ENCODE measurements at regions not wholly inside any gene's neighbourhood (a gene's known extent, or its start where the extent isn't known, plus 50 kb on each side); places are given as distances from the start of the nearest gene placed in this dataset.
A peak's percentile ranks its signal among the peaks of the same experiment; 100 is the strongest.

DNA sequence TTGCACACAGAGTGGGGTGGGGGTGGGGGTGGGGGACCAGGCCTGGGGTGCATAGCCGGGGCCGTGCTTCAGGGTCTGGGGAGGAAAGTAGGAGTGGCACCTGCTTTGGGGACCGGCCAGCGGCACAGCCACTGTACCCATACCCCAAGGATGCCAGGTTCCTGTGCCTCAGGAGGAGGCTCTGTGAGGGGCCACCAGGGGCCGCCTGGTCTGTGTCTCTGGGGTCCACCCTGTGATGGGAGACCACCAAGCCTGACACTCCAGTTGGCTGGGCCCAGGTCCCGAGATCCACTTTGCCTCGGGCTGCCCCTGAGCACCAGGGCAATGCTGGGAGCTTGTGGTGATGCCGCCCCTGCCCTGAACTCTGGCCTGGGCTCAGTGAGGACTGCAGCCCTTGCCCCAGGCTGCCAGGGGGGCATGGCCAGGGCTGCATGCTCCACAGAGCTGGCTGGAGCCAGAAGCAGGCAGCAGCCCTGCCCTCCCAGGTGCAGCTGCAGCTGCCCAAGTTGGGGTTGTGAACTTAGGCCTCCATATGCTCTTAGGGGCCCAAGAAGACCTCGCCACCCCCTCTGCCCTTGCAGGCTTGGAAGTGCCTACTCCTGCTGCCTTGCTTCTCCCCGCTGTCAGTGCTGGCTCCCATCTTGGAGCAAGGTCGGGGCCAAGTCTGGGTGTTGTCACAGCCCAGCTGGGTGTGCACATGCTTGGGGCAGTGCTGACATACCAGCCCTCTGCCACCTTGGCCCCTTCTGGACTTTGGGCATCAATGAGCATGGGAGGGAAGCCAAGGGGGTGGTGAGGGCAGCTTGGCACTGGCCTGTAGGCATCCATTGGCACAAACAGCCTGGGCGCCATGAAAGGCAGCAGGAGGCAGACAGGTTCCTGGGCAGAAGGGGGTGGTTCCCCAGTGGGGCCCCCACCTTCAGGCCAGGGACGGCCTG is 123.3 kb upstream of the THY1 start:
- WGBS = 91% methylated on average over 13 of the region's 13 CpGs
- Histone ChIP-seq H3K4me1 (ENCODE audit: control insufficient read depth, insufficient read depth, low read length) (no peaks in the 10 kb centered on the region), H3K27me3 (ENCODE audit: control insufficient read depth, insufficient read depth) (no peaks in the 10 kb centered on the region), H3K4me3 (ENCODE audit: low read length) (no peak overlapping the region), H3K27ac (ENCODE audit: low read length) (no peak overlapping the region), H3K9me3 (ENCODE audit: control insufficient read depth, low read length) (no peaks in the 10 kb centered on the region)
- intact Hi-C loops (cut with DNase I) = no loop called here
- ATAC-seq (no peak), DNase-seq (no peak)

DNA sequence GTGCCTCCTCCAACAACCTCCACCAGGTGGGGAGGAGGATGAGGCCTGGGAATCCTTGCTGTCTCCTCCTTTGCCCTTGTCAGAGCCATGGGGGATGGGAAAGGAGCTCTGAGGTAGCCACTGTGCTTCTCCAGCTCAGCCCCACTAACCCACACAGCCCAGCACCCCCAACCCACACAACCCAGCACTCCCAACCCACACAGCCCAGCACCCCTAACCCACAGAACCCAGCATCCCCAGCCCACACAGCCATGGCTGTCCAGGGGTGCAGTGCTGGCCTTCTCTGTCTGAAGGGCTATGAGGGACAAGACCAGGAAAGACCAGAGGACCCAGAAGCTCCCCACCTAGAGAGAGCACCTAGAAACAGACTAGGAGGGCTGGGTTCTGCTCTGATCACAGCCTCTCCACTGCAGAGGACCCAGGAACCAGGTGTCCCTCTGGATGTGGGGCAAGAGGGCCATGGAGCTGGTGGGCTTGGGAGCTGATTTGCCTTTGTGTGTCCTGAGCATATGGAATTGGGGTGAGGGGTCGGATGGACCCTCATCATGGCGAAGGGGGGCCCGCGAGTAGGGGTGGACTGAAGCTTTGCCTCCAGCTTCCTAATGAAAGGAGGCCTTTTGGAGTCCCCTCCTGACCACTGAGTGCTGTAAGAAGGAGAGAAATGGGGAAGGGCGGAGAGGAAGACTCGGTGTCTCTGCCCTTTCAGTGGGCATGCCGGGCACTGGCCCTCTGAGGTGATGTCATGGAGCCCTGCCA is 117.6 kb upstream of the THY1 start:
- WGBS = 87% methylated on average over 7 of the region's 7 CpGs
- H3K27me3 ChIP-seq (ENCODE audit: control insufficient read depth, insufficient read depth) = no peaks in the 10 kb centered on the region
- no peaks in the 10 kb centered on the region for H3K9me3 ChIP-seq (ENCODE audit: control insufficient read depth, low read length)

DNA sequence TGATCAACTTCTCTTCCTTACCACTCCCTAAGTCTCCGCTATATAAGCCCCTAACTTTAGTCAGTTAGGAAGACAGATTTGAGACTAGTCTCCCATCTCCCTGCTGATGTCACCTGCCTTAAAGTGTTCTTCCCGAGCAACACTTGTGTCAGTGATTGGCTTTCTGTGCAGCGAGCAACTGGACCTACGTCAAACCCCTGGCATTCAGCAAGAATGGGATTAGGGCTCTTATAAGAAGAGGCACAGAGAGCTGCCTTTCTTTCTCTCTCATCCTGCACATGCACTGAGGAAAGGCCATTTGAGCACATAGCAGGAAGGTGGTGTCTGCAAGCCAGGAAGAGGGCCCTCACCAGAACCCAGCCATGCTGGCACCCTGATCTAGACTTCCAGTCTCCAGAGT is 116.6 kb upstream of the THY1 start:
- DNase-seq (no peak), ATAC-seq (no peak)
- Histone ChIP-seq H3K27ac (ENCODE audit: low read length) (no peak overlapping the region), H3K9me3 (ENCODE audit: control insufficient read depth, low read length) (no peaks in the 10 kb centered on the region), H3K4me1 (ENCODE audit: control insufficient read depth, insufficient read depth, low read length) (no peaks in the 10 kb centered on the region), H3K4me3 (ENCODE audit: low read length) (no peak overlapping the region), H3K27me3 (ENCODE audit: control insufficient read depth, insufficient read depth) (no peaks in the 10 kb centered on the region)
- WGBS = 84% methylated on average over 4 of the region's 4 CpGs
- intact Hi-C loops (cut with DNase I) = no loop called here

More for the DNA sequence above, 117.6 kb upstream of the THY1 start:
- H3K4me1 ChIP-seq (ENCODE audit: control insufficient read depth, insufficient read depth, low read length) = no peaks in the 10 kb centered on the region
- no peak overlapping the region for H3K4me3 ChIP-seq (ENCODE audit: low read length)
- no peak for DNase-seq
- ATAC-seq = no peak
- no peak overlapping the region for H3K27ac ChIP-seq (ENCODE audit: low read length)
- intact Hi-C loops (cut with DNase I) = no loop called here

- ATAC-seq = no peak
- Histone ChIP-seq H3K4me3 (ENCODE audit: low read length) (no peak overlapping the region), H3K9me3 (ENCODE audit: control insufficient read depth, low read length) (no peaks in the 10 kb centered on the region), H3K27me3 (ENCODE audit: control insufficient read depth, insufficient read depth) (no peaks in the 10 kb centered on the region), H3K4me1 (ENCODE audit: control insufficient read depth, insufficient read depth, low read length) (no peaks in the 10 kb centered on the region), H3K27ac (ENCODE audit: low read length) (no peak overlapping the region)
- intact Hi-C loops (cut with DNase I) = no loop called here
- WGBS = 84% methylated on average over 2 of the region's 2 CpGs
- no peak for DNase-seq
Measured at GRCh38 chr11:119538753-119539152, 115.8 kb upstream of the THY1 start.

- H3K4me1 ChIP-seq (ENCODE audit: control insufficient read depth, insufficient read depth, low read length) = no peaks in the 10 kb centered on the region
- no peak overlapping the region for H3K27ac ChIP-seq (ENCODE audit: low read length)
- no peaks in the 10 kb centered on the region for H3K9me3 ChIP-seq (ENCODE audit: control insufficient read depth, low read length)
- DNase-seq = no peak
- intact Hi-C loops (cut with DNase I) = no loop called here
- H3K4me3 ChIP-seq (ENCODE audit: low read length) = no peak overlapping the region
- ATAC-seq = no peak
- H3K27me3 ChIP-seq (ENCODE audit: control insufficient read depth, insufficient read depth) = no peaks in the 10 kb centered on the region
- 38% methylated on average over 12 of the region's 12 CpGs for WGBS
Measured at GRCh38 chr11:119537306-119538253, 114.6 kb upstream of the THY1 start.

DNA sequence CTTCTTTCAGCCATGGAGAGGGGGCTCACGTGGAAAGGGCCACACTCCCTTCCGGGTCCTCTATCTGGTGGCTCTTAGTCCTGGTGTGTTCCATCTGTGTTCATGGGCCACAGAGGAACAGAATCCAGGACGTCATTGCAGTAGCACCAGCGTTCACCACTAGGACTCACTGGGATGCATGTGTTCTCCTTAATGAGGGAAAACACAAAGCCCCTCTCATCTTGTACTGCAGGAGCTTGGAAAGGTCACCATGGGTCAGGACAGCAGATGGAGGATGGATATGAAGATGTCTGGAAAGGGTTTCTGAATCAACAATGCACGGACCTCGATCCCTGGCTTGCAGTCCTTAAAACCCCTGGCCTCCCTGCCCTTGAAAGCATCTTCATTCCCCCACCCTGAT is 113.8 kb upstream of the THY1 start:
- Histone ChIP-seq H3K27ac (ENCODE audit: low read length) (no peak overlapping the region), H3K9me3 (ENCODE audit: control insufficient read depth, low read length) (no peaks in the 10 kb centered on the region), H3K27me3 (ENCODE audit: control insufficient read depth, insufficient read depth) (no peaks in the 10 kb centered on the region), H3K4me1 (ENCODE audit: control insufficient read depth, insufficient read depth, low read length) (no peaks in the 10 kb centered on the region), H3K4me3 (ENCODE audit: low read length) (no peak overlapping the region)
- no peak for DNase-seq
- ATAC-seq = no peak
- intact Hi-C loops (cut with DNase I) = no loop called here
- WGBS = 71% methylated on average over 6 of the region's 6 CpGs

- peak; percentile 76 to 88 (median 86) for DNase-seq
Measured at GRCh38 chr11:119533921-119534736, 111.2 kb upstream of the THY1 start.

GRCh38 chr11:119533462-119533861 is 110.5 kb upstream of the THY1 start:
- H3K4me1 ChIP-seq (ENCODE audit: control insufficient read depth, insufficient read depth, low read length) = no peaks in the 10 kb centered on the region
- WGBS = 65% methylated on average over 10 of the region's 10 CpGs
- no peaks in the 10 kb centered on the region for H3K9me3 ChIP-seq (ENCODE audit: control insufficient read depth, low read length)
- ATAC-seq (no peak), DNase-seq (no peak)
- no peak overlapping the region for H3K27ac ChIP-seq (ENCODE audit: low read length)
- H3K27me3 ChIP-seq (ENCODE audit: control insufficient read depth, insufficient read depth) = no peaks in the 10 kb centered on the region
- H3K4me3 ChIP-seq (ENCODE audit: low read length) = no peak overlapping the region
- intact Hi-C loops (cut with DNase I) = no loop called here

More at GRCh38 chr11:119533921-119534736, 111.2 kb upstream of the THY1 start:
- no peaks in the 10 kb centered on the region for H3K9me3 ChIP-seq (ENCODE audit: control insufficient read depth, low read length)
- peak; percentile 69 to 75 for ATAC-seq
- H3K27me3 ChIP-seq (ENCODE audit: control insufficient read depth, insufficient read depth) = no peaks in the 10 kb centered on the region
- 26% methylated on average over 13 of the region's 13 CpGs for WGBS
- intact Hi-C loops (cut with DNase I) = no loop called here
- no peak overlapping the region for H3K27ac ChIP-seq (ENCODE audit: low read length)
- no peaks in the 10 kb centered on the region for H3K4me1 ChIP-seq (ENCODE audit: control insufficient read depth, insufficient read depth, low read length)
- no peak overlapping the region for H3K4me3 ChIP-seq (ENCODE audit: low read length)

GRCh38 chr11:119532551-119532950 is 109.6 kb upstream of the THY1 start:
- Histone ChIP-seq H3K4me1 (ENCODE audit: control insufficient read depth, insufficient read depth, low read length) (no peaks in the 10 kb centered on the region), H3K4me3 (ENCODE audit: low read length) (no peak overlapping the region), H3K27ac (ENCODE audit: low read length) (no peak overlapping the region), H3K27me3 (ENCODE audit: control insufficient read depth, insufficient read depth) (no peaks in the 10 kb centered on the region), H3K9me3 (ENCODE audit: control insufficient read depth, low read length) (no peaks in the 10 kb centered on the region)
- DNase-seq (no peak), ATAC-seq (no peak)
- intact Hi-C loops (cut with DNase I) = no loop called here
- WGBS = 73% methylated on average over 2 of the region's 2 CpGs

- Histone ChIP-seq H3K4me3 (ENCODE audit: low read length) (no peak overlapping the region), H3K27ac (ENCODE audit: low read length) (no peak overlapping the region), H3K4me1 (ENCODE audit: control insufficient read depth, insufficient read depth, low read length) (no peaks in the 10 kb centered on the region), H3K27me3 (ENCODE audit: control insufficient read depth, insufficient read depth) (no peaks in the 10 kb centered on the region), H3K9me3 (ENCODE audit: control insufficient read depth, low read length) (no peaks in the 10 kb centered on the region)
- WGBS = 79% methylated on average over 8 of the region's 8 CpGs
- intact Hi-C loops (cut with DNase I) = no loop called here
- ATAC-seq = no peak
- DNase-seq = no peak
Measured at GRCh38 chr11:119531623-119532022, 108.7 kb upstream of the THY1 start.

Data from right cardiac atrium (tissue), 5 donors.